DND-41 (cell line): ENCODE measurements at regions not wholly inside any gene's neighbourhood (a gene's known extent, or its start where the extent isn't known, plus 50 kb on each side); places are given as distances from the start of the nearest gene placed in this dataset.

ENCODE experiments used
- EZH2 ChIP-seq: IDR thresholded peaks from 3 replicates; pipeline ENCODE4 v1.6.1; 2012; ENCODE audit warnings: borderline replicate concordance, low read depth, mild to moderate bottlenecking, moderate library complexity, low read length, inconsistent platforms; ENCODE audit not compliant: severe bottlenecking
- TF ChIP-seq, protein P1 (sequence below): IDR thresholded peaks from 2 replicates; pipeline ENCODE4 v1.5.1; 2012; ENCODE audit warnings: borderline replicate concordance, low read length, moderate library complexity, mild to moderate bottlenecking; ENCODE audit not compliant: poor library complexity, severe bottlenecking; ENCODE audit errors: extremely low read depth

DNA sequence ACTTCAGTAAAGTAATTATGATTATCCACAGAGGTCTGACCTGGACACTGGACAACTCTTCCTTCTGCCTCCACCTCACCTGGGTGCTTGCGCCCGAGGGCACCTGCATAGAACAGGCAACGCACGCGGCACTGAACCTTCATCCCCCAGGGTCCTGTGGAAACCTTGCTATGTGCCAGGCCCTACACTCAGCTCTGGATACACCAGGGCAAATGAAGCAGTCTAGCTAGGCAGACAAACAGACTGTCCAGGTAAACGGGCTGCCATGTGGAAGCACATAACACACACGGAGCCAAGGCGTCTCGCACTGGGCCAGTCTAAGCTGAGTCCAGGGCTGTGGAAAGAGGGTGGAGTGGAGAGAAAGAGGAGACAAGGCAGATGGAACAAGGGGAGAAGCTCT is 109.3 kb upstream of the AFDN start:
- TF ChIP-seq EZH2: no peak
- TF ChIP-seq, protein P1, sequence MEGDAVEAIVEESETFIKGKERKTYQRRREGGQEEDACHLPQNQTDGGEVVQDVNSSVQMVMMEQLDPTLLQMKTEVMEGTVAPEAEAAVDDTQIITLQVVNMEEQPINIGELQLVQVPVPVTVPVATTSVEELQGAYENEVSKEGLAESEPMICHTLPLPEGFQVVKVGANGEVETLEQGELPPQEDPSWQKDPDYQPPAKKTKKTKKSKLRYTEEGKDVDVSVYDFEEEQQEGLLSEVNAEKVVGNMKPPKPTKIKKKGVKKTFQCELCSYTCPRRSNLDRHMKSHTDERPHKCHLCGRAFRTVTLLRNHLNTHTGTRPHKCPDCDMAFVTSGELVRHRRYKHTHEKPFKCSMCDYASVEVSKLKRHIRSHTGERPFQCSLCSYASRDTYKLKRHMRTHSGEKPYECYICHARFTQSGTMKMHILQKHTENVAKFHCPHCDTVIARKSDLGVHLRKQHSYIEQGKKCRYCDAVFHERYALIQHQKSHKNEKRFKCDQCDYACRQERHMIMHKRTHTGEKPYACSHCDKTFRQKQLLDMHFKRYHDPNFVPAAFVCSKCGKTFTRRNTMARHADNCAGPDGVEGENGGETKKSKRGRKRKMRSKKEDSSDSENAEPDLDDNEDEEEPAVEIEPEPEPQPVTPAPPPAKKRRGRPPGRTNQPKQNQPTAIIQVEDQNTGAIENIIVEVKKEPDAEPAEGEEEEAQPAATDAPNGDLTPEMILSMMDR: no peak
